Upper lobe of right lung (tissue), 1 donor: ENCODE measurements at regions not wholly inside any gene's neighbourhood (a gene's known extent, or its start where the extent isn't known, plus 50 kb on each side); places are given as distances from the start of the nearest gene placed in this dataset.

Experiments used
- ATAC-seq: fragments of 200-7000 bp; cut with Tn5 transposase; one replicate; pipeline ENCODE4 v1.9.1; 2020; ENCODE audit warnings: mild to moderate bottlenecking, moderate library complexity
- DNase-seq: peaks from one replicate; pipeline ENCODE4 v3.0.0-alpha.2; 2020
- H3K27ac ChIP-seq: fragments of 200-600 bp; one replicate; pipeline ENCODE4 v1.8.0; 2022
- H3K27me3 ChIP-seq: fragments of 200-600 bp; one replicate; pipeline ENCODE4 v1.8.0; 2022; ENCODE audit warnings: mild to moderate bottlenecking
- H3K36me3 ChIP-seq: fragments of 200-600 bp; one replicate; pipeline ENCODE4 v1.8.0; 2022
- H3K4me1 ChIP-seq: fragments of 200-600 bp; one replicate; pipeline ENCODE4 v1.8.0; 2022
- H3K4me3 ChIP-seq: fragments of 200-600 bp; one replicate; pipeline ENCODE4 v1.8.0; 2022; ENCODE audit warnings: mild to moderate bottlenecking
- H3K9me3 ChIP-seq: fragments of 200-600 bp; one replicate; pipeline ENCODE4 v1.8.0; 2022
- CTCF ChIP-seq: fragments of 200-600 bp; IDR thresholded peaks from one replicate; pipeline ENCODE4 v1.8.0; 2022; ENCODE audit warnings: antibody characterized with exemption
- intact Hi-C: fragments of 100-400 bp; cut with DNase I; formaldehyde crosslinking; loops from one replicate; pipeline ENCODE4 v1.11.0; 2022
- donor health status: DM: no; HTN: yes; CAD: no; lungs with severe emphysema.

GRCh38 chr4:111126340-111126739 is 503.5 kb upstream of the PITX2 start:
- Histone ChIP-seq H3K27me3 (no peaks in the 10 kb centered on the region), H3K27ac (no peak overlapping the region), H3K4me1 (no peaks in the 10 kb centered on the region), H3K9me3 (no peaks in the 10 kb centered on the region), H3K36me3 (no peaks in the 10 kb centered on the region), H3K4me3 (no peak overlapping the region)
- no peak for ATAC-seq
- no peak for TF ChIP-seq CTCF
- intact Hi-C loops: no loop called here
- no peak for DNase-seq

- DNase-seq: no peak
- no peaks in the 10 kb centered on the region for H3K27me3 ChIP-seq
- no peaks in the 10 kb centered on the region for H3K4me1 ChIP-seq
- H3K36me3 ChIP-seq: no peaks in the 10 kb centered on the region
- intact Hi-C loops: no loop called here
- H3K27ac ChIP-seq: no peak overlapping the region
- H3K9me3 ChIP-seq: no peaks in the 10 kb centered on the region
- TF ChIP-seq CTCF: no peak
- no peak overlapping the region for H3K4me3 ChIP-seq
- ATAC-seq: no peak
Observed at GRCh38 chr4:111127841-111128240, 505.0 kb upstream of the PITX2 start.

GRCh38 chr4:111128327-111128726 is 505.4 kb upstream of the PITX2 start:
- H3K4me3 ChIP-seq: no peak overlapping the region
- H3K36me3 ChIP-seq: no peaks in the 10 kb centered on the region
- TF ChIP-seq CTCF: no peak
- no peak for ATAC-seq
- H3K27ac ChIP-seq: no peak overlapping the region
- intact Hi-C loops: no loop called here
- H3K4me1 ChIP-seq: no peaks in the 10 kb centered on the region
- no peaks in the 10 kb centered on the region for H3K9me3 ChIP-seq
- DNase-seq: no peak
- no peaks in the 10 kb centered on the region for H3K27me3 ChIP-seq

GRCh38 chr4:111136438-111136837 is 513.6 kb upstream of the PITX2 start:
- no peak overlapping the region for H3K4me3 ChIP-seq
- H3K27ac ChIP-seq: no peak overlapping the region
- no peak for TF ChIP-seq CTCF
- H3K4me1 ChIP-seq: no peaks in the 10 kb centered on the region
- H3K9me3 ChIP-seq: no peaks in the 10 kb centered on the region
- H3K36me3 ChIP-seq: no peaks in the 10 kb centered on the region
- H3K27me3 ChIP-seq: no peaks in the 10 kb centered on the region
- DNase-seq: no peak
- no peak for ATAC-seq
- intact Hi-C loops: no loop called here

GRCh38 chr4:111136967-111137366 is 514.1 kb upstream of the PITX2 start:
- intact Hi-C loops: no loop called here

More at GRCh38 chr4:111136967-111137366, 514.1 kb upstream of the PITX2 start:
- TF ChIP-seq CTCF: no peak
- Histone ChIP-seq H3K27ac (no peak overlapping the region), H3K27me3 (no peaks in the 10 kb centered on the region), H3K9me3 (no peaks in the 10 kb centered on the region), H3K4me3 (no peak overlapping the region), H3K36me3 (no peaks in the 10 kb centered on the region), H3K4me1 (no peaks in the 10 kb centered on the region)
- DNase-seq: no peak
- ATAC-seq: no peak
